ENCODE measurements at regions not wholly inside any gene's neighbourhood (a gene's known extent, or its start where the extent isn't known, plus 50 kb on each side); places are given as distances from the start of the nearest gene placed in this dataset.

- Mint-ChIP-seq H3K36me3 (ENCODE audit: low read depth, unreplicated experiment) (peaks cover 3% of the 10 kb centered on the region), H3K4me3 (ENCODE audit: unreplicated experiment) (no peak overlapping the region), H3K27me3 (ENCODE audit: low read depth, unreplicated experiment) (peaks cover 25% of the 10 kb centered on the region), H3K4me1 (ENCODE audit: low read depth, unreplicated experiment) (peaks cover 10% of the 10 kb centered on the region), H3K9me3 (ENCODE audit: unreplicated experiment) (peaks cover 2% of the 10 kb centered on the region), H3K27ac (ENCODE audit: unreplicated experiment) (no peak overlapping the region)
- H2AFZ ChIP-seq (ENCODE audit: low read depth, low read length), result no peak overlapping the region
- H3K4me2 ChIP-seq (ENCODE audit: low read length), result no peak overlapping the region
- no peaks in the 10 kb centered on the region for H3K27me3 ChIP-seq (ENCODE audit: insufficient read depth, low read length)
- no peak overlapping the region for H3K9ac ChIP-seq (ENCODE audit: low read length)
- H3K36me3 ChIP-seq (ENCODE audit: insufficient read depth, low read length), result no peaks in the 10 kb centered on the region
- no peaks in the 10 kb centered on the region for H4K20me1 ChIP-seq (ENCODE audit: insufficient read depth, low read length)
- H3K79me2 ChIP-seq (ENCODE audit: insufficient read depth, low read length), result no peaks in the 10 kb centered on the region
- DNase-seq (ENCODE audit: low read depth) (no peak), FAIRE-seq (no peak)
- H3K9me3 ChIP-seq (ENCODE audit: insufficient read depth, low read depth, low read length), result peaks cover 2% of the 10 kb centered on the region
- no peaks in the 10 kb centered on the region for H3K4me1 ChIP-seq (ENCODE audit: insufficient read depth, low read length)
- H3K27ac ChIP-seq (ENCODE audit: low read depth, low read length), result no peak overlapping the region
- H3K4me3 ChIP-seq (ENCODE audit: insufficient read depth, low read depth, low read length), result no peak overlapping the region
- no peak for TF ChIP-seq CTCF (IDR thresholded peaks at IDR 0.05; ENCODE audit: insufficient read depth, low read depth, low read length)
- no peak for TF ChIP-seq EZH2 (IDR thresholded peaks at IDR 0.05; ENCODE audit: insufficient read depth, low read length)
Measured at GRCh38 chr19:31826325-31826724, 477.1 kb upstream of the TSHZ3 start.

GRCh38 chr19:31831421-31832175 is 482.4 kb upstream of the TSHZ3 start:
- H3K36me3 ChIP-seq (ENCODE audit: insufficient read depth, low read length), result no peaks in the 10 kb centered on the region

More at GRCh38 chr19:31831421-31832175, 482.4 kb upstream of the TSHZ3 start:
- Histone ChIP-seq H3K4me3 (ENCODE audit: insufficient read depth, low read depth, low read length) (no peak overlapping the region), H3K4me2 (ENCODE audit: low read length) (no peak overlapping the region), H4K20me1 (ENCODE audit: insufficient read depth, low read length) (no peaks in the 10 kb centered on the region), H3K4me1 (ENCODE audit: insufficient read depth, low read length) (no peaks in the 10 kb centered on the region), H3K9me3 (ENCODE audit: insufficient read depth, low read depth, low read length) (peaks cover 5% of the 10 kb centered on the region), H3K27ac (ENCODE audit: low read depth, low read length) (no peak overlapping the region), H3K79me2 (ENCODE audit: insufficient read depth, low read length) (no peaks in the 10 kb centered on the region), H2AFZ (ENCODE audit: low read depth, low read length) (no peak overlapping the region), H3K9ac (ENCODE audit: low read length) (no peak overlapping the region), H3K27me3 (ENCODE audit: insufficient read depth, low read length) (no peaks in the 10 kb centered on the region)
- DNase-seq (ENCODE audit: low read depth) (no peak), FAIRE-seq (no peak)
- H3K36me3 Mint-ChIP-seq (ENCODE audit: low read depth, unreplicated experiment), result no peaks in the 10 kb centered on the region
- H3K27ac Mint-ChIP-seq (ENCODE audit: unreplicated experiment), result no peak overlapping the region
- peaks cover 5% of the 10 kb centered on the region for H3K4me1 Mint-ChIP-seq (ENCODE audit: low read depth, unreplicated experiment)
- no peak overlapping the region for H3K4me3 Mint-ChIP-seq (ENCODE audit: unreplicated experiment)
- peaks cover 12% of the 10 kb centered on the region for H3K27me3 Mint-ChIP-seq (ENCODE audit: low read depth, unreplicated experiment)
- peaks cover 2% of the 10 kb centered on the region for H3K9me3 Mint-ChIP-seq (ENCODE audit: unreplicated experiment)
- no peak for TF ChIP-seq EZH2 (IDR thresholded peaks at IDR 0.05; ENCODE audit: insufficient read depth, low read length)
- no peak for TF ChIP-seq CTCF (IDR thresholded peaks at IDR 0.05; ENCODE audit: insufficient read depth, low read depth, low read length)

All from astrocyte (in vitro differentiated cells and primary cell).